GM19324 (cell line): ENCODE measurements at regions not wholly inside any gene's neighbourhood (a gene's known extent, or its start where the extent isn't known, plus 50 kb on each side); places are given as distances from the start of the nearest gene placed in this dataset.
"Not testable (repeated sequence)": the region's sequence is repeated elsewhere in the genome, so short reads cannot be mapped to it uniquely, and the experiment has no call there.

Experiments used
- ATAC-seq: cut with Tn5 transposase; IDR thresholded peaks from one replicate; pipeline ENCODE4 v1.9.1; 2021; ENCODE audit warnings: mild to moderate bottlenecking, moderate library complexity; ENCODE audit not compliant: unreplicated experiment, low FRiP score

DNA sequence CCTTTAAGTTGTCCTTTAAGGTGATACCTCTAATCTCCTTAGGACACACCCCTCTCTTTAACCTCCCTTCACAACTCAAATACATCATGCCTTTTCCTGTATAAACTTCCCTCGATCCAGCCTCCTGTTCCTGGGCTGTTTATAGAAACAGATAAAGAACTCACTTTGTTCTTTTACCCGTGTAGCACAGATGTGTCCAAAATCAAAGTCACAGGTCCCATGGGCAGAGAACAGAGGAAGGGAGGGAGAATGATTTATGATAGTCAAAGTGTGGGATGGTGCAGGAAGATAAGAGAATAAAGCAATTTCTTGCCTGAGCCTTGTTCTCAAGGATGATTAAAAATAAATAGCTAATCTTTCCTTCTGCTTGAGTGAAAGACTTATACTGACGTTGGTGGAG is 50.3 kb upstream of the CABCOCO1 start:
- no peak for ATAC-seq

DNA sequence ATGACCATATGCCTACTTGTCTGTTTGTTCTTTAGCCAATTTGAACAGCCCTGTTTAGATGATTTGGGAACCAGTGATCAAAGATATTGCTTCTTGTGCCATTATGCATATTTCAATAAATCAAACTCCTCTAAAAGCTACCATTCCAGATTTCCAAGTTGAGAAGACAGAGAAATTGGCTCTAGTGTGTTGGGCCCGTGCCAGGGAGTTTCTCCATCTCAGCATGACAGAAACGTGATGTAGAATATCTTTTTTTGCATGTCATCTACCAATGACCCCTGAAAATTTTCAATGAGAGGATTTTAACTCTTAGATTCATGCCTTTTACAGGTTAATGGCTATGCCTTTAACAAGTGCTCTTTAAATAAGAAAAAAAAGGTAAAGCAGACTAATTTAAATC is 50.7 kb upstream of the CABCOCO1 start:
- ATAC-seq, result no peak

DNA sequence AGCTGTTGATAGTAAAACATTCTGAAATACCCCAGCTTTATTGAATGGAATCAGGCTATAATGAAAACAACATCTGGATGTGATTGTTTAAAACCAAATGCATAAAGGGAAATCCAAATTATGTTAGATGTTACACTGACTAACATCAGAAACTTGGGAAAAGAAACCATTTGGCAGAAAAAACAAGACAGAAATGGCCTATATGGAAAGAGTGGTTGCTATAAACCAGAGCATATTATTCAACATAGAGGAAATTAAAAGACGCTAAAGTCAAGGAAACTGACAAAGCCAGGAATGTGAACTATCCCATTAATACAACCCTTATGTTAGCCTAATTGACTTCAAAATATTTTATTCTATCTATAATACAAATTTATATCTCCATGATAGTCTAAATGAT is 53.0 kb upstream of the CABCOCO1 start:
- ATAC-seq, result no peak

DNA sequence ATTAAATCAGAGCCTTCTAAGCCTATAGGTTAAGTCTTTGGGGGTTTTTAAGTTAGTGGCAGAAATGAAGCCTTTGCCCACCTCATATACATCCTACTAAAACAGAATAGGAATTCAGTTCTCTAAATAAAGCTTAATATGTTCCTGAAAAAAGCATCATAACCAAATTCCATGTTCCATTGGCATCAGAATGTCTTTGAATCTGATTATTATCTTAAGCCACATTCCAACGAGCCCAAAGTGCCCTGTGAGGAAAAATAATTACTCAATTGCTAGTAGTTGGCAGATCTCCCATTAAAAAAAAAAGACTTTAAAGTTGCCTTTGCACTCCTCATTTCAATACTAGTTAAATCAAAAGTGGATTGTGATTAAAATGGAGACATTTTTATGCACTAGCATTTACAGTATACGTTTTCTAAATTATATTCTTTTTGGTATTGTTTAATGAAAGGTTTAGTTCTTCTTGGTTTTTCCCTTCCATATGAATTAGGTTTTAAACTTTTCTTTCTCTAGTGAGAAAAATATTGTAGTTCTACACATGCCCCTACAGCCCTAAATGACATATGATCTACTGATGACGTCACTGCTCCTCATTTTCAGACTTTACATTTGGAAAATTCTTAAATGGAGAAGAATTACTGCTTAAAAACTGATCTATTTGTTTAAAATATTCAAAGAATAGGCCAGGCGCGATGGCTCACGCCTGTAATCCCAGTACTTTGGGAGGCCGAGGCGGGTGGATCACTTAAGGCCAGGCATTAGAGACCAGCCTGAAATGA is 54.3 kb upstream of the CABCOCO1 start:
- ATAC-seq, result no peak

DNA sequence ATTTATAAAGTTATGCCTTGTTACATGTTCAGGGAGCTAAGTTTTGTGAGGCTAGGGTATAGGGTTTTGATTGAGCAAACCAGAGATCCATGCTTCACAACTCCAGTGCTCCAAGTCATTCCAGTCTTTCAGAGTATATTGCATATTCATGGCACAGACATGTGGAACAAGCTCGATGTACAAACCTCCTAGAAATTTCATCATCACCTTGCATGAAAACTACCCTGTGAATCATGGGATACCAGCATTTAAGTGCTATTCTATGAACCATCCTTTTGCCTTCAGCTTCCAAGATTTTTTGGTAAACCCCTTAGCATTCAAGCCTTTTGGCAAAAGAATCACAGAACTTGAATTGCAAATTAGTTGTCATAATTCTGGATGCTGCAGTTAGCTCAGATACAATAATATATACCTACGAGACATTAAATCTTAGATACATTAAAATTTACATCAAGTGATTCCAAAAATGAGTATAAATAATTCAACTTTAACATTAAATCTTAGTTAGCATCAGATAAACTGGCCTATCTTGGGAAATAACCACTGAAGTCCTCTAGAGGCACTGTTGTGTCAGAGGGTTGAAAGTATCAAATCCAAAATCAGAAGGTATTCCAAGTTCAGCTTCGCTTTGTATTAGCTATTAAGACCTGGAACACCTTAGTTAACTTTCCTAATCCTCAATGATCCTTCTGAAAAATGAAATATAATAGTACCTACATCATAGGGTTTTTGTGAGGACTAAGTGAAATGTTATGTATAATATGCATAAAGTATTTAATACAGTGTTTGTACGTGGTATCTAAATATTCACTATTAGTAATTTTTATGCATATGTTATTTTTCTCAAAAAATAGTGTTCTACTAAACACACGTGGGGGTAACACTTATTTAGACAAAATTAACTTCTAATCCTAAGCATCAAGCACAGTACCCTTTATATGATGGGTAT is 55.5 kb upstream of the CABCOCO1 start:
- no peak for ATAC-seq

DNA sequence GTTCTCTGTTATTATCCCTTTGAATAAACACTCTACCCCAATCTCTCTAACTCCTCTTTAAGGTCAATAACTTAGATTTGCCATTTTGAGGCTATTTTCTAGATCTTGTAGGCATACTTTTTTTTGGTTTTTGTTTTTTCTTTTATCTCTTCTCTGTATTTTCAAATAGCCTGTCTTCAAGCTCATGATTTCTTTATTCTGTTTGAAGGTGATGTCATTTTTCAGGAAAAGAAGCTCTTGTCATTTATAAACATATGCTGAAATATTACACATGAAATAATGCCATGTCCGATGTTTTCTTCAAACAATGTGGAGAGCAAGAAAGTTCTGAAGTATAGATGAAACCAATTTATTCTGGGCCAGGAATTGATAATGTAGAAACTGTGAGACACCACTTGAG is 57.5 kb upstream of the CABCOCO1 start:
- ATAC-seq, result no peak

DNA sequence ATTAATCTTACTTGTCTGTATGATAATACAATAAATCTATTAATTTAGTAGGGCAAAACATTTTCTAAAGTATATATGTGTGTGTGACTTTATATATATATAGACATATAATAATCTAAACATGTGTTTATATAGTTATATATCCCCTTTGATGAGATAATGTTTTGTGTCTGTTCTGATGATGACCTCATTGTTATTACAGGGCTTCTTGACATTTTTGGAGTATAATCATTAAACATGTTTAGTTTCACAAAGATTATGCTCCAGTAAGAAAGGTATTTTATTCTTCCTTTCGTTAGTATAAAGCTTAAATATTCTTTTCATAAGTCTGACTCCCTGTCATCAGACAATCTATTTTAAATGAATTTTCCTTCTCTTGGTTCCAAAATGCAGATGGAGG is 62.3 kb upstream of the CABCOCO1 start:
- no peak for ATAC-seq

DNA sequence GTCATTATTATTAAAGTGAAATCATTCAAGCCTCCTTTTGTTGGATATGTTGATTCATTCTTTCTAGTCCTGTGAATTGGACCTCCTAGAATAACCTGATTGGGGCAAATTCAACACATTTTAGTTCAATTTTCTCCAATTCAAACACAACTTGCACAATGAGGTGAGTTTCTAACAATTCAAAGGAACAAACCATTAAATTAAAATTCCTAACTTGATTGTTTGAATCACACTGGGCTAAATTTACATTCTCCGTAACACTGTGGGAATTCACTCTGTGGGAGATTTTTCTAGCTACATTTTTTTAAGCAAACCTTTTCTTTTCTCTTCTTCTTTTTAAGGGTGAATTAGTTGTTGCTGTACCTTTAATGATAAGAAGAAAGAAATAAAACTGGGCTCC is 68.3 kb upstream of the CABCOCO1 start:
- no peak for ATAC-seq

DNA sequence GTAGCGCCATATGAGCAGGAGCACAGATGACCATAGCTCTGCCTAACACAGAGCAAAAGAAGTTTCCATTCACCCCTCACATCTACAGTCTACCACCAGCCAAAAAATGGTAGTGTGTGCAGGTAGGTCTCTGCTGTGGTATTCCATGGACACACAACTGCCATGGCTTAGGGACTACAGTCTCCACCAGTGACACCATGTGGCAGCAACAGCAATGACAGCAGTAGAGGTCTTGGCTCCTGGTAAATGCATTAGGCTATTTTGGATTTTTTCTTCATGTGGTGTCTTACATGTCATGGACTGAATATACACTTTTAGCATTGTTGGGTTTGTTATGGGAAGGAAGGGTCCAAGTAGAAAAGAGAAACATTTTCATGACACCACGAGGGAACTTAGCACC is 70.1 kb upstream of the CABCOCO1 start:
- ATAC-seq, result no peak

DNA sequence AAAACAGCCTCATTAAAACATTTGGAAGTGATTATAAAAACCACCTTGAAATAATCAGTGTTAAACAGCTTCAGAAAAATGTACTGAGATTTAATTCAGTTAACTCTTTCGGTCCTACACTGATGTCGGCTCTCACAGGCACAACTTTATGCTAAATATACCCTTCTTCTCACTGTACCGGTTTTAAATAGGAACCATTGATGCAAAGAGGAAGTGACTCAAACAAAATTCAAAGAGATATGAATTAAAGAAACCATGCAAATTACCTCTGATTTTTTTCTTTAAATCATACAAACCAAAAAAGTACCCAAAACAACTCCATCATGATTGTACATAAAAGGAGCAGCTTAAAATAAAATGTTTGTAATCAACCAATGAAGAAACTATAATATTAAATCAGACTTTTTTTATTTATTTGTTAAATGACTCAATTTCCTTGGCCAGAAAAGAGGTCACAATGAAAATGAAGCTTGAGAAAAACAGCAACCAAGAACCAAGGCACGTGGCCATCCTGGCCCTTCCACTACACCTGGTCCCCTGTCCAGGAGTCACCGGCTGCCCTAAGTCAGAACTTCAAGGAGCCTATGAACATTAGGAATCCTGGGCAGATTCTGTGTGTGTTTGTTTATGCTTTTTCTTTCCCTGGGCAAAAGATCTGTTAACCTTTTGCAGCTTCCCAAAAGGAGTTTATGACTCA is 73.0 kb upstream of the CABCOCO1 start:
- ATAC-seq, result no peak

DNA sequence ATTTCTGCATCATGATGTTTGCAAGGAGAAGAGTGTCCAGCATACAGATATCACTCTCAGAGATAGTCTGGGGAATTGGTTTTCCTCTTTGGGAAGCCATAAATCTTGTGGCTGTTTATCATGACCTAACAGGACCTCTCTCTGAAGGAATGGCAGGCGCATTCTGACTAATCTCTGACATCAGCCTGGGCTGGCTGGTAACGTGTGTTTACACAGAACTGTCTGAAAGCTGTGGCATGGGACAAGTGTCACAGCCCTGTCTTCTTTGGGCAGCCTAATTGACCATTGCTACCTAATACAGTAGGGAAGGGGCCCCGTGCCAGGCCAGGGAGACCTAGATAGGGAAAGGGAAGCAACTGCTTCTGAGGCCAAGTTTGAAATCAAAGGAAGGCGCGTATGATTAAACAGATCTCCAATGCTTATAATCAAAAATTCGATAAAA is 73.9 kb upstream of the CABCOCO1 start:
- no peak for ATAC-seq

DNA sequence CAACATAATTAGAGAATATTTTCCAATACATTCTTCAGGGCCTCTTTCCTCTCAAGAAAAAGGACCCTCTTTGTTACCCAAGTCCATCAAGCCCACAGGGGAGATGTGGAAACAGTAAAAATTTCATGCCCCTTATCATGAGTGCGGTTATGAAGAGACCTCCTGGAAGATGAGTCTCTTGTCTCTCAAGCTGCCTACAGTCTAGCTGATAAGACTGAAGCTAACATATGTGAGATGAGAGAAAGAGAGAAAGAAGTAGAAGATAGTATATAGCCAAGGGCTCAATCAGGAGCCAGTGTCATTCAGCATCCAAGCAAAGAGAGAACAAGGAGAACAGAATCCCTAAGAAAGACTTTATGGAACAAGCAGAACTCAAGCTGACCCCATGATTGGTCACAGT is 75.9 kb upstream of the CABCOCO1 start:
- ATAC-seq, result no peak

DNA sequence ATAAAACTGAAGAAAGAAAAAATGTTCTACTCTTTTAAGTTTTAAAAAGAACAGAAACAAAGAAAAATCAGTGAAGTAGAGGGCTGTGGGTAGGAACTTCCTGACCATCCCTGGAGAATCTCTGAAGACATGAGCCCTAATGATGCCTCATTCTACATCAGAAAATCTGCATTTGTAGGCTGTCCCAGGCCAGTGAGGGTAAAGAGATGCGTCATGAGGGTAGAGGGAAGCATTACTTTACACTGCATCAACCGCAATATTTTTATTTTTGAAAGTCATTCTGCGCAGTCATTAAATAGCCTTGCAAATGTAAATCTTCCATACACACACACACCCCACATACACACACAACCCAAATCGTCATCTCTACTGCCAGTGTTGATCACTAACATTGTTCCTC is 82.1 kb upstream of the CABCOCO1 start:
- no peak for ATAC-seq

DNA sequence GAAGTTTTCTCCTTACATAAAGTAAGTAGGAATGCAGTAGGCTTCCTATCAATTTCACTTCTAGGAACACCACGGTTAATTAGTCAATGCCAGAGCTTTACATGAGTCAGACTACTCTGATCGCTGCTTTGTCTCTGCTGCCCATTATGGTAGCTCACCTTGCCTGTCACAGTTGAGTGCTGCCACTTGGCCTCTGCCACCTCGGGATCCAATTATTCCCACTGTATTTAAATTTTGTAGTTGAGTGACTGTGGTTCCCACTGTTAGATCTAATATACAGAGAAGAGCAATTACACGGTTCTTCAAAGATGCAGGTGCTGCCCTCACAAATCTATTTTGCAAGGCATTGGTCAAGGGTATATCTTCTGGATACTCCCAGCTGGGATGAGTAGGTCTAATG is 92.5 kb upstream of the CABCOCO1 start:
- ATAC-seq, result not testable (repeated sequence)

DNA sequence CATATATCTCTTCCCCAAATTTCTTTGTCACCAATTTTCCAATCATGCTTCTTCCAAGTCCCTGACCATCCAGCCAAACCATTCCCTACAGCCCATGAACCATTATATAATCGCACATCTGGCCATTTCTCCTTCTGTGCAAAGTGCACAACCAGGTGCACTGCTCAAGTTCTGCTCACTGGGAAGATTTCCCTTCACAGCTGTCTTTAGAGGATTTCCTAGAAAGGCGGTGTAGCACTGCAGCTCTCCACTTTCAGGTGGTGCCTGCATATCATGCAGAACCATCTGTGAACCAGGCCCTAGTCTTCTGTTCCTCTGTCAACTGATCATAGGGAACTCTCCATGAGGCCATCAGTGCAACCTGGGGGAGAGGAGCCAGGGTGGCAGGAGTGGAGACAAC is 95.0 kb upstream of the CABCOCO1 start:
- no peak for ATAC-seq

DNA sequence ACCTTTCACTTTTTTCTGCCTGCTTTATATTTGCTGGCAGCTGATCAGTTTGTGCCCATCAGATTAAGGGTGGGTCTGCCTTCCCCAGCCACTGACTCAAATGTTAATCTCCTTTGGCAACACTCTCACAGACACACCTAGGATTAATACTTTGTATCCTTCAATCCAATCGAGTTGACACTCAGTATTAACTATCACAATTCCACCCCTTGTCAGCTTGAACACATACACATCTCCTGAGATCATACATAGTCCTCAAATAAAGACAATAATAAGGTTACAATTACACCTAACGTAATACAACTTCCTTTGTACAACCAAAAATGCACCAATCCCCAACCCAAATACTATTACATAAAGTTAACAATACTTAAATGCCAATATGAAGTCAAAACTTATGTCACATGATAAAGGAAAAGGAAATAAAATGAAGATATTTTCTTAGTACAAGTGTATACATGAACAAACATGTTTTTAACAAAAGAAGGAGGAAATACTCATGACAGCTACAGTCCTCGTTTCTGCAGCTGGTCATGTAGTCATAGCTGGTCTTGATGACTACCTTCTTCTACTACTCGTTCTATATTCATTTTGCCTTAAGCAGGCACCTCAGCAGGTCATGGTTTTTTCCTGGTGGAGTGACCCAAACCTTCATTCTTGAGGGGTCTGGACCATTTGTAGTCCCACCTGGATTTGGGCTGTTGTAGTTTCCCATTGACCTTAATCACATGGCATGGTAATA is 96.7 kb upstream of the CABCOCO1 start:
- no peak for ATAC-seq

DNA sequence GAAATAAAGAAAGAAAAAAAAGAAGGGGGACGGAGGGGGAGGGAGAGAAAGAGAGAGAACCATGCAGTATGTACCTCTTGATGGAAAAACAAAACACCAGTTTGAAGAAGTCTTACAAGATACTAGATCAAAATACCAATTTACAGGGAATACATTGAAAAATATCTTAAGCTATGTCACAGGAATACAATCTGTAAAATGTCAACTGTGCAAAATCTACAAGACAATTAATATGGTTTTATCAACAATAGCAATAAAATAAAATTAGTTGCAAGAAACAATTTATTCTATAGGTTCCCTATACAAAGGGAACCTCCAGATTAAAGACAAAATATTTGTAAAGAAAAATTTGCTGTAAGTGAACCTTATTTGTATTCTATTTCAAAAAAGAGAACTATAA is 98.3 kb upstream of the CABCOCO1 start:
- ATAC-seq, result no peak

DNA sequence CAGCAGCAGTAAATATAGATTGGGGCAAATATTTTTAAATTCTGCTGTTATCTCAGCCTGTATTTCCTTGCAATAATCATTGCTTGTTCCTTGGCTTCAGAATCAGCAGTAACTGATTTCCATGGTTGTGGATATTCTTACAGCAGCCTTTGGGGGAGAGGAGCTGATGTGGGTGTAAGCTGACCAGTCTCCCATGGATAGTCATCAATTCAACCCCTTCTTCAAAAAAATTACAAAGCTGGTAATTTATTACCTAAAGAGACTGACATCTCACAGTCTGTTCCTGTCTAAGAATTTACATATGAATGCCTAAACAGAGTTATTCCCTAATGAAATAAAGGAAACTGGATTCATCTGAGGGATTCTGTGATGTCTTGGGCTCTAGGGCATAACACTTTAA is 103.1 kb upstream of the CABCOCO1 start:
- no peak for ATAC-seq

DNA sequence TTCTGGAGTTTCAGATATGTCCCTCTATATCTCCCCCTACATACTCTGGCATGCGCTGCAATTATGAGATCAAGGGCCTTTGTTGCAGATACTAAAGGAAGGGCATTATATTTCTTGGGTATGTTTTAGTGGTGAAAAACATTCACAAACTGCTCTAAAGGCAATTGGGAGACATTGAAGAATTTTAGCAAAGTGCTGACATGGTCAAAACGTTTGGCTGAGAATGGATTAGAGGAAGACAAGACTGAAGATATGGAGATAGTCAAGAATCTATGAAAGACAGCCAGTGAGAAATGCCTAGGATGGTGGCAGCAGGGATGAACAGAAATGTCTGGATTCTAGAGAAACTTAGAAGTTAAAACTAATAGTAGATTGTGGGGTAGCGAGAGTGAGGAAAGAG is 104.5 kb upstream of the CABCOCO1 start:
- no peak for ATAC-seq

DNA sequence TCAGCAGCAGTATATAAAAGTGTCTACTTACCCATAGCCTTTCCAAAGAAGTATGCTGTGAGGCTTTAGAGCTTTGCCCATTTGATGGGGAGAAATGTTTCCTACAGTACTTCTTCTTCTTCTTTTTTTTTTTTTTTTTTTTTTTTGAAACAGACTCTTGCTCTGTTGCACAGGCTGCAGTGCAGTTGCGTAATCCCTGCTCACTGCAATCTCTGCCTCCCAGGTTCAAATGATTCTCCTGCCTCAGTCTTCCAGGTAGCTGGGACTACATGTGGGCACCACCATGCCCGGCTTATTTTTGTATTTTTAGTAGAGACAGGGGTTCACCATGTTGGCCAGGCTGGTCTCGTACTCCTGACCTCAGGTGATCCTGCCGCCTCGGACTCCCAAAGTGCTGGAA is 101.7 kb upstream of the TMEM26 start:
- ATAC-seq, result no peak
